ENCODE measurements at regions not wholly inside any gene's neighbourhood (a gene's known extent, or its start where the extent isn't known, plus 50 kb on each side); places are given as distances from the start of the nearest gene placed in this dataset.

- H3K36me3 Mint-ChIP-seq (ENCODE audit: low read depth) = no peaks in the 10 kb centered on the region
- no peak overlapping the region for H3K27ac ChIP-seq (ENCODE audit: low read depth)
- no peaks in the 10 kb centered on the region for H3K4me1 ChIP-seq (ENCODE audit: insufficient read depth)
- H3K4me3 ChIP-seq = no peak overlapping the region
- peaks cover 9% of the 10 kb centered on the region; the same call in 1 of the 2 replicates for H3K9me2 ChIP-seq (ENCODE audit: insufficient read depth)
- H2AFZ ChIP-seq = no peak overlapping the region
- H3K4me1 Mint-ChIP-seq = no peaks in the 10 kb centered on the region
- no peaks in the 10 kb centered on the region for H3K36me3 ChIP-seq (ENCODE audit: insufficient read depth)
- no peaks in the 10 kb centered on the region for H3K79me2 ChIP-seq (replicated peaks; ENCODE audit: insufficient read depth)
- peaks cover 3% of the 10 kb centered on the region for H3K27me3 Mint-ChIP-seq (ENCODE audit: insufficient read depth, low read depth, poor library complexity)
- no peak for ATAC-seq
- H3K27me3 ChIP-seq (ENCODE audit: insufficient read depth) = no peaks in the 10 kb centered on the region
- TF ChIP-seq, protein P1, sequence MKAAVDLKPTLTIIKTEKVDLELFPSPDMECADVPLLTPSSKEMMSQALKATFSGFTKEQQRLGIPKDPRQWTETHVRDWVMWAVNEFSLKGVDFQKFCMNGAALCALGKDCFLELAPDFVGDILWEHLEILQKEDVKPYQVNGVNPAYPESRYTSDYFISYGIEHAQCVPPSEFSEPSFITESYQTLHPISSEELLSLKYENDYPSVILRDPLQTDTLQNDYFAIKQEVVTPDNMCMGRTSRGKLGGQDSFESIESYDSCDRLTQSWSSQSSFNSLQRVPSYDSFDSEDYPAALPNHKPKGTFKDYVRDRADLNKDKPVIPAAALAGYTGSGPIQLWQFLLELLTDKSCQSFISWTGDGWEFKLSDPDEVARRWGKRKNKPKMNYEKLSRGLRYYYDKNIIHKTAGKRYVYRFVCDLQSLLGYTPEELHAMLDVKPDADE (IDR thresholded peaks at IDR 0.05) = no peak
- no peak for TF ChIP-seq ZNF331 (CRISPR knock-in tag; IDR thresholded peaks at IDR 0.05; ENCODE audit: low read depth)
- TF ChIP-seq STAT1 (IDR thresholded peaks at IDR 0.05; ENCODE audit: unreplicated experiment) = no peak
- TF ChIP-seq JUNB (IDR thresholded peaks at IDR 0.05; ENCODE audit: unreplicated experiment) = no peak
- TF ChIP-seq, protein P2, sequence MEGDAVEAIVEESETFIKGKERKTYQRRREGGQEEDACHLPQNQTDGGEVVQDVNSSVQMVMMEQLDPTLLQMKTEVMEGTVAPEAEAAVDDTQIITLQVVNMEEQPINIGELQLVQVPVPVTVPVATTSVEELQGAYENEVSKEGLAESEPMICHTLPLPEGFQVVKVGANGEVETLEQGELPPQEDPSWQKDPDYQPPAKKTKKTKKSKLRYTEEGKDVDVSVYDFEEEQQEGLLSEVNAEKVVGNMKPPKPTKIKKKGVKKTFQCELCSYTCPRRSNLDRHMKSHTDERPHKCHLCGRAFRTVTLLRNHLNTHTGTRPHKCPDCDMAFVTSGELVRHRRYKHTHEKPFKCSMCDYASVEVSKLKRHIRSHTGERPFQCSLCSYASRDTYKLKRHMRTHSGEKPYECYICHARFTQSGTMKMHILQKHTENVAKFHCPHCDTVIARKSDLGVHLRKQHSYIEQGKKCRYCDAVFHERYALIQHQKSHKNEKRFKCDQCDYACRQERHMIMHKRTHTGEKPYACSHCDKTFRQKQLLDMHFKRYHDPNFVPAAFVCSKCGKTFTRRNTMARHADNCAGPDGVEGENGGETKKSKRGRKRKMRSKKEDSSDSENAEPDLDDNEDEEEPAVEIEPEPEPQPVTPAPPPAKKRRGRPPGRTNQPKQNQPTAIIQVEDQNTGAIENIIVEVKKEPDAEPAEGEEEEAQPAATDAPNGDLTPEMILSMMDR (conservative IDR thresholded peaks at IDR 0.05; ENCODE audit: low read depth in 2 of 2) = no peak
- no peak for TF ChIP-seq EZH2 (IDR thresholded peaks at IDR 0.05; ENCODE audit: low read depth, unreplicated experiment)
- TF ChIP-seq EZH2phosphoT487 (IDR thresholded peaks at IDR 0.05; ENCODE audit: unreplicated experiment) = no peak
- no peak for TF ChIP-seq ZNF462 (CRISPR knock-in tag; IDR thresholded peaks at IDR 0.05)
- no peak for TF ChIP-seq ZNF114 (CRISPR knock-in tag; IDR thresholded peaks at IDR 0.05)
- TF ChIP-seq NANOG (IDR thresholded peaks at IDR 0.05; ENCODE audit: borderline replicate concordance) = no peak
- TF ChIP-seq, protein P3, sequence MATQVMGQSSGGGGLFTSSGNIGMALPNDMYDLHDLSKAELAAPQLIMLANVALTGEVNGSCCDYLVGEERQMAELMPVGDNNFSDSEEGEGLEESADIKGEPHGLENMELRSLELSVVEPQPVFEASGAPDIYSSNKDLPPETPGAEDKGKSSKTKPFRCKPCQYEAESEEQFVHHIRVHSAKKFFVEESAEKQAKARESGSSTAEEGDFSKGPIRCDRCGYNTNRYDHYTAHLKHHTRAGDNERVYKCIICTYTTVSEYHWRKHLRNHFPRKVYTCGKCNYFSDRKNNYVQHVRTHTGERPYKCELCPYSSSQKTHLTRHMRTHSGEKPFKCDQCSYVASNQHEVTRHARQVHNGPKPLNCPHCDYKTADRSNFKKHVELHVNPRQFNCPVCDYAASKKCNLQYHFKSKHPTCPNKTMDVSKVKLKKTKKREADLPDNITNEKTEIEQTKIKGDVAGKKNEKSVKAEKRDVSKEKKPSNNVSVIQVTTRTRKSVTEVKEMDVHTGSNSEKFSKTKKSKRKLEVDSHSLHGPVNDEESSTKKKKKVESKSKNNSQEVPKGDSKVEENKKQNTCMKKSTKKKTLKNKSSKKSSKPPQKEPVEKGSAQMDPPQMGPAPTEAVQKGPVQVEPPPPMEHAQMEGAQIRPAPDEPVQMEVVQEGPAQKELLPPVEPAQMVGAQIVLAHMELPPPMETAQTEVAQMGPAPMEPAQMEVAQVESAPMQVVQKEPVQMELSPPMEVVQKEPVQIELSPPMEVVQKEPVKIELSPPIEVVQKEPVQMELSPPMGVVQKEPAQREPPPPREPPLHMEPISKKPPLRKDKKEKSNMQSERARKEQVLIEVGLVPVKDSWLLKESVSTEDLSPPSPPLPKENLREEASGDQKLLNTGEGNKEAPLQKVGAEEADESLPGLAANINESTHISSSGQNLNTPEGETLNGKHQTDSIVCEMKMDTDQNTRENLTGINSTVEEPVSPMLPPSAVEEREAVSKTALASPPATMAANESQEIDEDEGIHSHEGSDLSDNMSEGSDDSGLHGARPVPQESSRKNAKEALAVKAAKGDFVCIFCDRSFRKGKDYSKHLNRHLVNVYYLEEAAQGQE (IDR thresholded peaks at IDR 0.05; ENCODE audit: unreplicated experiment) = no peak
- TF ChIP-seq POLR2AphosphoS5 (IDR thresholded peaks at IDR 0.05; ENCODE audit: low read depth) = no peak
- TF ChIP-seq CREB1 (CRISPR knock-in tag; IDR thresholded peaks at IDR 0.05; ENCODE audit: low read depth) = no peak
- H4K20me1 ChIP-seq (replicated peaks; ENCODE audit: insufficient read depth) = no peaks in the 10 kb centered on the region
- DNase-seq (ENCODE audit: low spot score) = no peak
- no peaks in the 10 kb centered on the region for H3F3A ChIP-seq (replicated peaks; ENCODE audit: low read depth)
- H3K4me2 ChIP-seq = no peak overlapping the region
- no peak overlapping the region for H3K27ac Mint-ChIP-seq
- no peaks in the 10 kb centered on the region for H3K9me3 Mint-ChIP-seq
- H3K4me3 Mint-ChIP-seq = no peak overlapping the region
Observed at GRCh38 chr2:224173210-224173609, 134.1 kb upstream of the SERPINE2 start.
